ENCODE measurements at regions not wholly inside any gene's neighbourhood (a gene's known extent, or its start where the extent isn't known, plus 50 kb on each side); places are given as distances from the start of the nearest gene placed in this dataset.
"Not testable (repeated sequence)": the region's sequence is repeated elsewhere in the genome, so short reads cannot be mapped to it uniquely, and the experiment has no call there.

DNA sequence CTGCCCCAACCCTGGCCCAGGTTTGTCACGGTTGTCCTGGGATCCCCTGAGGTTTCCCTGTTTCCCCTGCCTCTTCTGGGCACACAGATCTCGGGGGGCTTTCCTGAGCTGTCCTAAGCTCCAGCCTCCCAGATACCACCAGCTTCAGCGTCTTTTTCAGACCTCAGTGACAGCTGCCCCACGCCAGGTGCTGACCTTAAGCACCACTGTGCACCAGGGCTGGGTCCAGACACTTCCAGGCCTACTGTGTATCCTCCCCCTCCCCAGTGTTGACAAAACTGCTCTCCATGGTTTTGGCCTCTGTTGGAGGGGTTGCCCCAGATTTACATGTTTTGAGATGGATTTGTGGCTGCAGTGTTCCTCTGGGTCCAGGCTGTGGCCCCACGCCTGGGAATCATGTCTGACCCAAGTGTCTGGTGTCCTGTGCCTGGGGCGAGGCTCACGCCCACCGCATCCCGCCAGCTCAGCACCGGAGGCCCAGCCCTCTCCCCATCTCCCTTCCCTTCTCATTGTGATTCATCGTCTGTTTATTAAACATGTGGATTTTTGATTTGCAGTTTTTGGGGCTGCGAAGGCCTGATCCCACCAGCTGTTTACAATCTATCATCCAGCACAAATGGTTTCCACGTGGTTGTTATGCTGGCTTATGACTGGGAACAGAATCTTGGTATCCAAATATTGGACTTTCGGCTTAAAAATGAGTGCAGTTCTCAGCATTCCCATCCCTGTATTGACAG is 82.1 kb downstream of the METRNL start:
- H3K27me3 ChIP-seq: peaks cover 10% of the 10 kb centered on the region
- no peak overlapping the region for H3K4me3 ChIP-seq (ENCODE audit: low read depth in 1 of 2, low read length in 1 of 2)
- H3K9me3 ChIP-seq: no peaks in the 10 kb centered on the region
- H3K36me3 ChIP-seq: no peaks in the 10 kb centered on the region
- TF ChIP-seq, protein P1, sequence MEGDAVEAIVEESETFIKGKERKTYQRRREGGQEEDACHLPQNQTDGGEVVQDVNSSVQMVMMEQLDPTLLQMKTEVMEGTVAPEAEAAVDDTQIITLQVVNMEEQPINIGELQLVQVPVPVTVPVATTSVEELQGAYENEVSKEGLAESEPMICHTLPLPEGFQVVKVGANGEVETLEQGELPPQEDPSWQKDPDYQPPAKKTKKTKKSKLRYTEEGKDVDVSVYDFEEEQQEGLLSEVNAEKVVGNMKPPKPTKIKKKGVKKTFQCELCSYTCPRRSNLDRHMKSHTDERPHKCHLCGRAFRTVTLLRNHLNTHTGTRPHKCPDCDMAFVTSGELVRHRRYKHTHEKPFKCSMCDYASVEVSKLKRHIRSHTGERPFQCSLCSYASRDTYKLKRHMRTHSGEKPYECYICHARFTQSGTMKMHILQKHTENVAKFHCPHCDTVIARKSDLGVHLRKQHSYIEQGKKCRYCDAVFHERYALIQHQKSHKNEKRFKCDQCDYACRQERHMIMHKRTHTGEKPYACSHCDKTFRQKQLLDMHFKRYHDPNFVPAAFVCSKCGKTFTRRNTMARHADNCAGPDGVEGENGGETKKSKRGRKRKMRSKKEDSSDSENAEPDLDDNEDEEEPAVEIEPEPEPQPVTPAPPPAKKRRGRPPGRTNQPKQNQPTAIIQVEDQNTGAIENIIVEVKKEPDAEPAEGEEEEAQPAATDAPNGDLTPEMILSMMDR (IDR thresholded peaks at IDR 0.05): no peak
- no peak overlapping the region for H3K27ac ChIP-seq
- no peaks in the 10 kb centered on the region for H3K4me1 ChIP-seq (ENCODE audit: control insufficient read depth in 1 of 2, insufficient read depth in 1 of 2, low read depth in 1 of 2, low read length in 1 of 2)

GRCh38 chr17:83162035-83162745 is 82.8 kb downstream of the METRNL start:
- no peaks in the 10 kb centered on the region for H3K9me3 ChIP-seq
- peaks cover 10% of the 10 kb centered on the region for H3K27me3 ChIP-seq
- H3K36me3 ChIP-seq: no peaks in the 10 kb centered on the region
- H3K4me3 ChIP-seq (ENCODE audit: low read depth in 1 of 2, low read length in 1 of 2): no peak overlapping the region
- no peak overlapping the region for H3K27ac ChIP-seq
- TF ChIP-seq, protein P1 (IDR thresholded peaks at IDR 0.05): no peak
- no peaks in the 10 kb centered on the region for H3K4me1 ChIP-seq (ENCODE audit: control insufficient read depth in 1 of 2, insufficient read depth in 1 of 2, low read depth in 1 of 2, low read length in 1 of 2)

DNA sequence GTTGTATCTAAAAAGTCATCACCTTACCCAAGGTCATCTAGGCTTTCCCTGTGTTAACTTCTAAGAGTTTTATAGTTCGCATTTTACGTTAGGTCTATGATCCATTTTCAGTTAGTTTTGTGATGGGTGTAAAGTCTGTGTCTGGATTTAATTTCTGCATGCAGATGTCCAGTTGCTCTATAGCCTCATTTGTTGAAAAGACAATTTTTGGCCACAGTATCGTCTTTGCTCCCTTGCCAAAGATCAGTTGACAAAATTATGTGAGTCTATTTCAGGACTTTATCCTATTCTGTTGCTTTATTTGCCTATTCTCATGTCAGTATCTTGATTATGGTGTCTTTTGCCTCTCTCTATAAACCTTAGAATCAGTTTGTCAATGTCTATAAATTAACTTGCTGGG is 85.1 kb downstream of the METRNL start:
- TF ChIP-seq, protein P1 (IDR thresholded peaks at IDR 0.05): no peak
- Histone ChIP-seq H3K27me3 (peaks cover 10% of the 10 kb centered on the region), H3K4me1 (ENCODE audit: control insufficient read depth in 1 of 2, insufficient read depth in 1 of 2, low read depth in 1 of 2, low read length in 1 of 2) (no peaks in the 10 kb centered on the region), H3K27ac (no peak overlapping the region), H3K36me3 (no peaks in the 10 kb centered on the region), H3K9me3 (no peaks in the 10 kb centered on the region), H3K4me3 (ENCODE audit: low read depth in 1 of 2, low read length in 1 of 2) (no peak overlapping the region)

DNA sequence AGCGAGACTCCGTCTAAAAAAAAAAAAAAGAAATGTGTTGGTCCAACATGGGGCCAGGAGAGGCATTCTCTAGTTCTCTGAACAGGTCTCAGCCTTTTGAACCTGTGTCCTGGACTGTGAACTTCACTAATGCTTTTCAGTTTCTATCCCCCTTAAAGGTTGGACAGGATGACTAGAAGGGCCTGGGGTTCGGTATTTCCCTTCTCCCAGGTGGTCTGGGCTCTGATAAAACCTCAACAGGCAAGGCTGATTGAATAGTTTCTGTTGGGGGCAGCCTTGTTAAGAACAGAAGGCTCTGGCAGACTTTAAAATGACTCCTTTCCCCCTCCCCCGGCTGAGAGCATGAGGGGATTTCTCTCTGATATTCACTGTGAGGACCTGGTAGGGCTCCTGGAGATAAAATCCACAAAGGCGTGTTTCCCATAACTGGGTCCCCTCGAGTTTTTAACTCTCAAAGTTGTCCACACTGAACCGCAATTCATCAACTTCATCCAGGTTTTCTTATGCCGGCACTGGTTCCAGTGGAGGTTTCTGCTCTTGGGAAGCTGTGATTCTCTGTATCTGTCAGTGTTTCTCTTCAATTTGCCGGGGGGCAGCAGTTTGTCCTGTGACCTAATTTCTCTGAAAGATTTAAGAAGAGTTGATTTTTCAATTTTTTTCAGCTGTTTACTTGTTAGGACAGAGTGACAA is 91.3 kb downstream of the METRNL start:
- TF ChIP-seq, protein P1 (IDR thresholded peaks at IDR 0.05): no peak
- no peak overlapping the region for H3K4me3 ChIP-seq (ENCODE audit: low read depth in 1 of 2, low read length in 1 of 2)
- no peak overlapping the region for H3K27ac ChIP-seq
- H3K9me3 ChIP-seq: no peaks in the 10 kb centered on the region
- H3K36me3 ChIP-seq: no peaks in the 10 kb centered on the region
- H3K4me1 ChIP-seq (ENCODE audit: control insufficient read depth in 1 of 2, insufficient read depth in 1 of 2, low read depth in 1 of 2, low read length in 1 of 2): no peaks in the 10 kb centered on the region
- peaks cover 5% of the 10 kb centered on the region for H3K27me3 ChIP-seq

GRCh38 chr17:83171661-83172060 is 92.3 kb downstream of the METRNL start:
- no peaks in the 10 kb centered on the region for H3K36me3 ChIP-seq
- H3K4me3 ChIP-seq (ENCODE audit: low read depth in 1 of 2, low read length in 1 of 2): no peak overlapping the region
- no peaks in the 10 kb centered on the region for H3K9me3 ChIP-seq
- no peak overlapping the region for H3K27ac ChIP-seq
- TF ChIP-seq, protein P1 (IDR thresholded peaks at IDR 0.05): no peak
- H3K4me1 ChIP-seq (ENCODE audit: control insufficient read depth in 1 of 2, insufficient read depth in 1 of 2, low read depth in 1 of 2, low read length in 1 of 2): no peaks in the 10 kb centered on the region
- H3K27me3 ChIP-seq: peaks cover 5% of the 10 kb centered on the region

GRCh38 chr17:83172099-83172498 is 92.7 kb downstream of the METRNL start:
- not testable (repeated sequence) for H3K27ac ChIP-seq; H3K27me3 ChIP-seq; H3K36me3 ChIP-seq; H3K4me3 ChIP-seq (ENCODE audit: low read depth in 1 of 2, low read length in 1 of 2); H3K9me3 ChIP-seq; H3K4me1 ChIP-seq (ENCODE audit: control insufficient read depth in 1 of 2, insufficient read depth in 1 of 2, low read depth in 1 of 2, low read length in 1 of 2)

DNA sequence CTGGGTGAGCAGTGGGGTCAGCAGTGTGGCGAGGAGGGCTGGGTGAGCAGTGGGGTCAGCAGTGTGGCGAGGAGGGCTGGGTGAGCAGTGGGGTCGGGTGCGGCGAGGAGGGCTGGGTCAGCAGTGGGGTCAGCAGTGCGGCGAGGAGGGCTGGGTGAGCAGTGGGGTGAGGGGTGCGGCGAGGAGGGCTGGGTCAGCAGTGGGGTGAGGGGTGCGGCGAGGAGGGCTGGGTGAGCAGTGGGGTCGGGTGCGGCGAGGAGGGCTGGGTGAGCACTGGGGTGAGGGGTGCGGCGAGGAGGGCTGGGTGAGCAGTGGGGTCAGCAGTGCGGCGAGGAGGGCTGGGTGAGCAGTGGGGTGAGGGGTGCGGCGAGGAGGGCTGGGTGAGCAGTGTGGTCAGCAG is 93.2 kb downstream of the METRNL start:
- not testable (repeated sequence) for H3K27me3 ChIP-seq; H3K36me3 ChIP-seq; H3K9me3 ChIP-seq; H3K4me3 ChIP-seq (ENCODE audit: low read depth in 1 of 2, low read length in 1 of 2); H3K4me1 ChIP-seq (ENCODE audit: control insufficient read depth in 1 of 2, insufficient read depth in 1 of 2, low read depth in 1 of 2, low read length in 1 of 2); H3K27ac ChIP-seq

GRCh38 chr17:83173180-83173913 is 93.9 kb downstream of the METRNL start:
- not testable (repeated sequence) for H3K9me3 ChIP-seq; H3K27me3 ChIP-seq; H3K4me1 ChIP-seq (ENCODE audit: control insufficient read depth in 1 of 2, insufficient read depth in 1 of 2, low read depth in 1 of 2, low read length in 1 of 2); H3K36me3 ChIP-seq; H3K4me3 ChIP-seq (ENCODE audit: low read depth in 1 of 2, low read length in 1 of 2); H3K27ac ChIP-seq
